ENCODE measurements at regions not wholly inside any gene's neighbourhood (a gene's known extent, or its start where the extent isn't known, plus 50 kb on each side); places are given as distances from the start of the nearest gene placed in this dataset.

GRCh38 chr5:155114655-155115054, 101.1 kb downstream of the KIF4B start:
- no peaks in the 10 kb centered on the region for H3K36me3 ChIP-seq (replicated peaks; ENCODE audit: insufficient read depth, low read length)
- no peaks in the 10 kb centered on the region for H3K4me1 ChIP-seq (ENCODE audit: low read length)
- no peak overlapping the region for H3K27ac ChIP-seq (ENCODE audit: low read length)
- no peaks in the 10 kb centered on the region for H3K9me2 ChIP-seq (replicated peaks; ENCODE audit: insufficient read depth, low read length)
- no peaks in the 10 kb centered on the region for H4K20me1 ChIP-seq (ENCODE audit: insufficient read depth, low read length)
- H3F3A ChIP-seq (ENCODE audit: insufficient read depth, low read length), result no peaks in the 10 kb centered on the region
- TF ChIP-seq EZH2 (optimal IDR thresholded peaks at IDR 0.05; ENCODE audit: low read depth, low read length), result no peak
- no peak for TF ChIP-seq CTCF (IDR thresholded peaks at IDR 0.05; ENCODE audit: low read length)
- no peak for TF ChIP-seq EZH2phosphoT487 (IDR thresholded peaks at IDR 0.05; ENCODE audit: low read length)
- DNase-seq, result no peak
- H3K79me2 ChIP-seq (ENCODE audit: low read length), result no peaks in the 10 kb centered on the region
- no peaks in the 10 kb centered on the region for H3K27me3 ChIP-seq (replicated peaks; ENCODE audit: insufficient read depth, low read length)
- H3K4me3 ChIP-seq (ENCODE audit: low read length), result no peak overlapping the region
- no peaks in the 10 kb centered on the region for H3K9me3 ChIP-seq (replicated peaks; ENCODE audit: insufficient read depth, low read length)
- no peak overlapping the region for H3K9ac ChIP-seq (ENCODE audit: low read length)
- H2AFZ ChIP-seq (ENCODE audit: low read length), result no peak overlapping the region
- H3K4me2 ChIP-seq (ENCODE audit: low read depth, low read length), result no peak overlapping the region

GRCh38 chr5:155116456-155117251, 103.1 kb downstream of the KIF4B start:
- Histone ChIP-seq H3K4me3 (ENCODE audit: low read length) (no peak overlapping the region), H2AFZ (ENCODE audit: low read length) (no peak overlapping the region), H3K9ac (ENCODE audit: low read length) (no peak overlapping the region), H3K27ac (ENCODE audit: low read length) (no peak overlapping the region), H3K9me2 (replicated peaks; ENCODE audit: insufficient read depth, low read length) (no peaks in the 10 kb centered on the region), H3K4me1 (ENCODE audit: low read length) (no peaks in the 10 kb centered on the region), H3K27me3 (replicated peaks; ENCODE audit: insufficient read depth, low read length) (no peaks in the 10 kb centered on the region), H3K9me3 (replicated peaks; ENCODE audit: insufficient read depth, low read length) (no peaks in the 10 kb centered on the region), H3F3A (ENCODE audit: insufficient read depth, low read length) (no peaks in the 10 kb centered on the region), H3K79me2 (ENCODE audit: low read length) (no peaks in the 10 kb centered on the region), H4K20me1 (ENCODE audit: insufficient read depth, low read length) (no peaks in the 10 kb centered on the region), H3K36me3 (replicated peaks; ENCODE audit: insufficient read depth, low read length) (no peaks in the 10 kb centered on the region), H3K4me2 (ENCODE audit: low read depth, low read length) (no peak overlapping the region)
- no peak for DNase-seq
- TF ChIP-seq EZH2 (optimal IDR thresholded peaks at IDR 0.05; ENCODE audit: low read depth, low read length) (no peak), CTCF (IDR thresholded peaks at IDR 0.05; ENCODE audit: low read length) (no peak), EZH2phosphoT487 (IDR thresholded peaks at IDR 0.05; ENCODE audit: low read length) (no peak)

GRCh38 chr5:155125551-155126095, 112.1 kb downstream of the KIF4B start:
- Histone ChIP-seq H3K9me2 (replicated peaks; ENCODE audit: insufficient read depth, low read length) (no peaks in the 10 kb centered on the region), H3K9ac (ENCODE audit: low read length) (no peak overlapping the region), H3K27me3 (replicated peaks; ENCODE audit: insufficient read depth, low read length) (no peaks in the 10 kb centered on the region), H4K20me1 (ENCODE audit: insufficient read depth, low read length) (no peaks in the 10 kb centered on the region), H3K36me3 (replicated peaks; ENCODE audit: insufficient read depth, low read length) (no peaks in the 10 kb centered on the region), H3K4me2 (ENCODE audit: low read depth, low read length) (no peak overlapping the region), H3K9me3 (replicated peaks; ENCODE audit: insufficient read depth, low read length) (no peaks in the 10 kb centered on the region), H3F3A (ENCODE audit: insufficient read depth, low read length) (no peaks in the 10 kb centered on the region), H3K79me2 (ENCODE audit: low read length) (no peaks in the 10 kb centered on the region), H3K27ac (ENCODE audit: low read length) (no peak overlapping the region), H2AFZ (ENCODE audit: low read length) (no peak overlapping the region), H3K4me3 (ENCODE audit: low read length) (no peak overlapping the region), H3K4me1 (ENCODE audit: low read length) (no peaks in the 10 kb centered on the region)
- TF ChIP-seq EZH2phosphoT487 (IDR thresholded peaks at IDR 0.05; ENCODE audit: low read length) (no peak), EZH2 (optimal IDR thresholded peaks at IDR 0.05; ENCODE audit: low read depth, low read length) (no peak), CTCF (IDR thresholded peaks at IDR 0.05; ENCODE audit: low read length) (no peak)
- DNase-seq, result no peak

All from MM.1S (cell line).